ENCODE measurements at regions not wholly inside any gene's neighbourhood (a gene's known extent, or its start where the extent isn't known, plus 50 kb on each side); places are given as distances from the start of the nearest gene placed in this dataset.
"Not testable (repeated sequence)": the region's sequence is repeated elsewhere in the genome, so short reads cannot be mapped to it uniquely, and the experiment has no call there.

DNA sequence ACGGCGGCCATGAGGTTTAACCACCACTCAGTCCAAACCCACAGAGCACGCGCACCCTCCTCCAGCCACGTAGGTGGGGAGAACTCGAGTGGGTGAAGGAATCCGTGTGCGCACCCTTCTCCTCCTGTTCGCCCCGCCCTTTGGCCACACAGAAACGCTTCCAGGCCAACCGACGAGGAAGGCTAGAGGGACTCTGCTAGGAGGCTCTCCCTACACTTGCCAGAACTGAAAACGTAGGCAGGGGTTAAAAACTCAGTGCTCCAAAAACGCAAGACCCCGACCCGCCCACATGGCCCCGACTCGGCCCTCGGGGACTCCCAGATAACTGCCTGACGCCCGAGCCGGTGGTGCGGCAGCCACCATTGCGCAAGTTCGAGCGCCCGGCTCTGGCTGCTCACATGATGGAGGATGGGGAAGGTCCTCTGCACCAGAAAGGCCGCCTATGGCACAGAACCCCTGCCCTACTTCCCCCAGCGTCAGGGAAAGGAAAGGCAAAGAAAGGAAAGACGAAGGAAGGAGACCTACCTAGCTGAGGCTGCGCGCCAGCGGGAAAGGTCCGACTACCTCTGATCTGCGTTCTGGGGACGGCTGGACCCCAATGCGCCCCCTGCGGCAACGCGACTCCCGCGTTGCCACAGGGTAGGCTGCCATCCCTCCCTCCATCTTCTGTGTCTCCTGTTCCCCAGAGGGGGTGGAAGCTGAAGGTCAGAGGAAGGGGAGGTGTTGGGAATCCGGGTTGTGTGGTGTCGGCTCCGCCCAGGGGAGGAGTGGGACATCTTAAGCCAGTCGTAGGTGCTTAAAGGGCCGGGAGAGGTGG lies 201.9 kb upstream of the AGTR2 start:
- DNase-seq (ENCODE audit: low read depth), result peak; percentile 29

DNA sequence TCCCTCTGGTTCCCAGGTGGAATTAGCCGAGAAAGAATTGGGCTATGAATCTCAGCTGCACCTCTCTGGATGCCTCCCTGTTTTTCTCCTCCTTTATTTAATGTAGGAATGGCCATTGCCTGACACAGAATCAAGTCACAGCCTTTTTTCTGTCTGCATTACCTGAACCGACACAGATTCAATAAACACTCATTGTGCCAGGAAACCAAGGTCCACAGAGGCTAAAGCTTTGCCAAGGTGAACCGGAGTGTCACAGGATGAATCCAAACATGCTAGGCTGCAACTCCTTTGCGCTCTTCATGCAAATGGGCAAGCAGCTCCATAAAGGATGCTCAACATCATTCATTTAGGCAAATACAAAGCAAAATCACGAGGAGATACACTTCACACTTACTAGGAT lies 199.8 kb upstream of the AGTR2 start:
- DNase-seq (ENCODE audit: low read depth), result no peak

DNA sequence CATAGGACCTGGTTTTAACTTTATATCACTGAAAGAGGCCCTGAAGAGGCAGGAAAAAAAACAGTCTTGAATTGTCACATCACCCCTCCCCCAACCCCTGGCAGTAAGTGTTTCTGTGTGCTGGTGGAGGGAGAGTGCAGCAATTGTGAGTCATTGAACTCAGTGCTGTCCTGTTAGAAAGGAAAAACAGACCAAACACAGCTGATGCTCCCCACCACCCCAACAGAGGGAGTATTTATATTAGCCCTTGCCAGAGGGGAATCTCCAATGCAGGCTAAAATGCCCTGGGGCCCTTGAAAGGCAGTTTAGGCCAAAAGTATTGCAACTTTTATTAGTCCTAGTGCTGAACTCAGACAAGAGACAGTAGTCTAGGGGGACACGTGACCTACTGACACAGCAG lies 197.8 kb upstream of the AGTR2 start:
- DNase-seq (ENCODE audit: low read depth), result peak; percentile 14

DNA sequence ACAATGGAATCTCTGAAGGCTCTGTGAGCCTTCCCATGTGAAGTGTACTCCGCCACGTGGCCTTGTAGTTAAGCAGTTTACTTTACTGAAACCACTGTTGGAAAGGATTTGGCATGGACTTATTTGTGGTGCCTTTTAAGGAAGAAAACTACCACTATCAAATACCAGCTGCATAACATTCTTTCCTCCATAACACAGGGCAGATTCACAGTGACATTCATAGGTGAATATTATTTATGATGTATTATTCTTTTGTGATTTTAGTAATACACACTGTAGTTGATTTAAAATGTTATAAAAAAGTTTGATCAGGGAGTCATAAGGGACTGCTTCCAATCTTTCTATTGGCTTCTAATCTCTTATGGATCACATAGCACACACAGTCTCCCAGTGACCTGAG lies 192.5 kb upstream of the AGTR2 start:
- no peak for DNase-seq (ENCODE audit: low read depth)

DNA sequence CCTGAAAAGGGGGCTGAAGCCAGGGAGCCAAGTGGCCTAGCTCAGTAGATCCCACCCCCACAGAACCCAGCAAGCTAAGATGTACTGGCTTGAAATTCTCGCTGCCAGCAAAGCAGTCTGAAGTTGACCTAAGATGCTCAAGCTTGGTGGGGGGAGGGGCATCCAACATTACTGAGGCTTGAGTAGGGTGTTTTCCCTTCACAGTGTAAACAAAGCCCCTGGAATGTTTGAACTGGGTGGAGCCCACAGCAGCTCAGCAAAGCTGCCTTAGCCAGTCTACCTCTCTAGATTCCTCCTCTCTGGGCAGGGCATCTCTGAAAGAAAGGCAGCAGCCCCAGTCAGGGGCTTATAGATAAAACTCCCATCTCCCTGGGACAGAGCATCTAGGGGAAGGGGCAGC lies 187.4 kb upstream of the AGTR2 start:
- DNase-seq (ENCODE audit: low read depth), result not testable (repeated sequence)

DNA sequence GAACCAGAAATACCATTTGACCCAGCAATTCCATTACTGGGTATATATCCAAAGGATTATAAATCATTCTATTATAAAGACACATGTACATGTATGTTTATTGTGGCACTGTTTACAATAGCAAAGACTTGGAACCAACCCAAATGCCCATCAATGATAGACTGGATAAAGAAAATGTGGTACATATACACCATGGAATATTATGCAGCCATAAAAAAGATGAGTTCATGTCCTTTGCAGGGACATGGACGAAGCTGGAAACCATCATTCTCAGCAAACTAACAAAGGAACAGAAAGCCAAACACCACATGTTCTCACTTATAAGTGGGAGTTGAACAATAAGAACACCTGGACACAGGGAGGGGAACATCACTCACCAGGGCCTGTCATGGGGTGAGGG lies 183.1 kb upstream of the AGTR2 start:
- not testable (repeated sequence) for DNase-seq (ENCODE audit: low read depth)

DNA sequence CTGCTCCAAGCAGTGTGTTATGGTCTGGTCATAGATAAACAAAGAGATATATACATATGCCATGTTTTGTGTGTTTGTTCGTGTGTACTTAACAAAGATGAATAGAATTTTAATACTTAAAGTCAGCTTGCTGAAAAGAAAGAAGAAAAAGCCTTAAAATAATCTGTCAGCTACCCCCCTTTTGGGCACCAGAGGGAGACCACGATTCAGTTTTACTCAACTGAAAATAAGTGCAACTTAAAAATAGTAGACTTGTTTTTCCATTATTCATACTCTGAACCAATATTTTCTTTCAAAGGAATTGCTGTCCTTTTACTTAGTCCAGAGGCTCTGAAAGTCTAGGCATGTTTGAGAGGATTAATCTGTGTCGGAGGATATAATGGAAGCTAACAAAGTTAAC lies 181.7 kb upstream of the AGTR2 start:
- DNase-seq (ENCODE audit: low read depth), result no peak

DNA sequence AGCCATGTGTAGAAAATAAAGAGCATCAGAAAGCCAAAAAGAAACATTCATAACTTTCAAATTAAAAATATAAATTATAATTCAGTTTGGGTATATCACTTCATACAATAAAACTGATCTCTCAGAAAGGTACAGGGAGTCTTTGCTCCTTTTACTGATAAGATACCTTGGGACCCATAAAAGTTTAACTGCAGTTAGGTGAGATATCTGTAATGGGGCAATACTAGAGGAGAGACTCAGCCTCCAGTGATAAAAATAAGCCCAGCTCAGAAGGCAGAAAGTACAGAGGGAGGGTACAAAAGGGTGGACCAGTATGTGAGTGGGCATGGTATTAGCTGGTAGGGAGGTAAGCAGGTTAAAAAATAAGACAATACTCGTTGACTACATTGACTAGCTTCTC lies 180.9 kb upstream of the AGTR2 start:
- no peak for DNase-seq (ENCODE audit: low read depth)

DNA sequence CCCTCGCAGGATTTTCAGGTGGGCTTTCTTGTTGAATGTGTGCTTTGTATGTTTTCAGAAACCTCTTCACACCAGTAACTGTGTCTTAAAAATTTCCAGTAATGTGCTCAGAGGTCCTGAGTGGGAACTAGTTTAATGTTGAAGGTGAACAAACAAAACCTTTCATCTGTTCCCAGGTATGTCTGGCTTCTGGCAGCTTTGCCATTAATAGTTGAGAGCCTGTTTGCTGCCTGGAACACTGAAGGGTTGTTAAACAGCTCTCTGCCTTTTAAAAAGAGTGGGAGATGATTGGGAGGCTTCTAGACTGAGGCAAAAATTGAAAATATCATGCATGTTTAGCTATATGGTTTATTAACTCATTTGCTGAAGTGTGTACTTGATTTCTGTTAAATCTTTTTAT lies 161.2 kb upstream of the AGTR2 start:
- no peak for DNase-seq (ENCODE audit: low read depth)

DNA sequence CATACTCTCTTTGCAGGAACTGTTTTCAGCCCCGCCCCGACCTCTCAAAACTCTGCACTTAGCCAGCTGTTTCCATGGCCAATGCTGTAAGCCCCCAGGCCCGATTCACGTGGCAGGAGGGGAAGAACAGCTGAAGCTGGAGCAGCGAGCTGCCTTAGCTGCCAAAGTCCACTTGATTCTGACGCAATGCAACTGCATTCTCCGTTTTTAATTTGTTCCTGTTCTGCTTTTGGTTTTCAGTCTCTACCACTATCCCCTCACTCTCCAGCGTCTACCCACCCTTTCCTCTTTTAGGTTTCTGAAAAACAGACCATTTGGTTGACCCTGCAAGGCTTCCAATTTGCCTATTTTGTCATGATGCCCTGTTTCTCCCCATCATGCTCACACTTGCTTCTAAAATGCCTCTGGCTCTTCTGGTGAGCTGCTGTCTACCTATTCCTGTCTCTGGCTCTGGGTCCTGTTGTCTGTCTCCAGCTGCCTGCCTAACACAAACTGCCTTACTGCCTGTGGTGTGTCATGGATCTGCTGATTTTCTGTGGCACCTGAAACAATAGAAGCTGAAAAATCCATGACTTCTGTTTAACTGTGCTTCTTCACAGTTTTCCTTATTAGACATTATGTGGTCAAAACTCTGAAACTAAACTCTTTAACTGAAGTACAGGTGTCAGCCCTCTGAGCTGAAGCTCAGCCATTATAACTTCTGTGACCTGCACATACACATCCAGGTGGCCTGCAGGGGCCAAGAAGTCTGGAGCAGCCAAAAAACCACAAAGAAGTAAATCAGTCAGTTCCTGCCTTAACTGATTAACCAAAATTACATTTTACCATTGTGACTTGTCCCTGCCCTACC lies 160.5 kb upstream of the AGTR2 start:
- DNase-seq (ENCODE audit: low read depth), result no peak

DNA sequence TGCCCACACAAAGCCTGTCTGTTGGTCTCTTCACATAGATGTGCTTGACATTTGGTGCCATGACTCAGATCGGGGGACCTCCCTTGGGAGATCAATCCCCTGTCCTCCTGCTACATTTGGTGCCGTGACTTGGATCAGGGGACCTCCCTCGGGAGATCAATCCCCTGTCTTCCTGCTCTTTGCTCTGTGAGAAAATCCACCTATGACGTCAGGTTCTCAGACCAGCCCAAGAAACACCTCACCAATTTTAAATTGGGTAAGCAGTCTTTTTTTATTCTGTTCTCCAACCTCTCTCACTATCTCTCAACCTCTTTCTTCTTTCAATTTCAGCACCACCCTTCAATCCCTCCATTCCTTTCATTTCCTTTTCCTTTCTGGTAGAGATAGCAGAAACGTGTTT lies 159.6 kb upstream of the AGTR2 start:
- DNase-seq (ENCODE audit: low read depth), result no peak

DNA sequence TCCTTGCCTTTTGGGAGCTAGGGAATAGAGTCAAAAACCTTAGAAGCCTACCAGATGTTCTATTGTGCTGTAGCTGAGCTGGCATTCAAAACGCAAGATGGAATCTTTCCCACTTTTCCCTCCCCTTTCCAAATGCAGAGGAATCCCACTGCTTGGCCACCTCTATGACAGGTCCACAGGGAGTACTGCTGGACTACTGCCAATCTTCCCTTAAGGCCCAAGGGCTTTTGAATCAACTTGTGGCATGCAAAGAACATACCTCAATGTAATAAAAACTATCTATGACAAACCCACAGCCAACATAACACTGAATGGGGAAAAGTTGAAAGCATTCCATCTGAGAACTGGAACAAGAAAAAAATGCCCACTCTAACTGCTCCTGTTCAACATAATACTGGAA lies 139.2 kb upstream of the AGTR2 start:
- peak; percentile 7 for DNase-seq (ENCODE audit: low read depth)
